Endothelial cell (in vitro differentiated cells): ENCODE measurements at regions not wholly inside any gene's neighbourhood (a gene's known extent, or its start where the extent isn't known, plus 50 kb on each side); places are given as distances from the start of the nearest gene placed in this dataset.

Experiments
- DNase-seq: peaks from one replicate; pipeline ENCODE4 v3.0.0; 2021; ENCODE audit warnings: low spot score
- H3K27ac Mint-ChIP-seq: one replicate; pipeline ENCODE4 v1.8.0; 2021; ENCODE audit warnings: mixed read lengths, inconsistent platforms; ENCODE audit not compliant: unreplicated experiment
- H3K27me3 Mint-ChIP-seq: one replicate; pipeline ENCODE4 v1.8.0; 2021; ENCODE audit warnings: mild to moderate bottlenecking, moderate library complexity, mixed read lengths, inconsistent platforms; ENCODE audit not compliant: unreplicated experiment
- H3K36me3 Mint-ChIP-seq: one replicate; pipeline ENCODE4 v1.8.0; 2021; ENCODE audit warnings: mild to moderate bottlenecking, low read depth, mixed read lengths, inconsistent platforms; ENCODE audit not compliant: unreplicated experiment
- H3K4me1 Mint-ChIP-seq: one replicate; pipeline ENCODE4 v1.8.0; 2021; ENCODE audit warnings: mild to moderate bottlenecking, mixed read lengths, inconsistent platforms; ENCODE audit not compliant: unreplicated experiment
- H3K4me3 Mint-ChIP-seq: one replicate; pipeline ENCODE4 v1.8.0; 2021; ENCODE audit warnings: mild to moderate bottlenecking, mixed read lengths, inconsistent platforms; ENCODE audit not compliant: unreplicated experiment
- H3K9me3 Mint-ChIP-seq: one replicate; pipeline ENCODE4 v1.8.0; 2021; ENCODE audit warnings: mixed read lengths, inconsistent platforms; ENCODE audit not compliant: unreplicated experiment
- CTCF ChIP-seq: fragments of 200-600 bp; sonication (generic); IDR thresholded peaks from one replicate; pipeline ENCODE4 v1.5.0; 2021; ENCODE audit warnings: antibody characterized with exemption; ENCODE audit not compliant: unreplicated experiment

- no peak for DNase-seq
- Mint-ChIP-seq H3K9me3 (peaks cover 13% of the 10 kb centered on the region), H3K27ac (no peak overlapping the region), H3K4me1 (no peaks in the 10 kb centered on the region), H3K36me3 (peaks cover 10% of the 10 kb centered on the region), H3K27me3 (peaks cover 3% of the 10 kb centered on the region), H3K4me3 (no peak overlapping the region)
- TF ChIP-seq CTCF = no peak
Observed at GRCh38 chr5:3237276-3237868, 358.3 kb upstream of the IRX1 start.

DNA sequence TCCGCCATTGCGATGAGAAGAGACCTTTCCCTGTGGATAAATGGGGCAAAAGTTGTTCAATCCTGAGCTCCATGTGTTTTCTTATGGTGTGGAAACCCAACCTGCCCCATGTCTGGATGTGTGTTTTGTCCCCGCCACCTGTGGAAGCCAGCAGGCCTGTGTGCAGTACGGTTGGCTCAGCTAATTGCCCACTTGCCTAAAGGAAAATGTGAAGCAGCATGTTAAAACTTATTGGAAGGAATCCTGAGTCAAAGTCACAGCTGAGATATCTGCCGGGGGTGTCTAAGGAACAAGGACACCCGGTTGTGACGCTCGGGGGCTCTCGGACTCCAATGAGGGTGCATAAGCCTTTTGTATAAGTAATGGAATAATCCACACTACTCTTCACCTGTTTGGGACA lies 361.1 kb upstream of the IRX1 start:
- H3K36me3 Mint-ChIP-seq = peaks cover 10% of the 10 kb centered on the region
- H3K4me3 Mint-ChIP-seq = no peak overlapping the region
- H3K4me1 Mint-ChIP-seq = no peaks in the 10 kb centered on the region
- TF ChIP-seq CTCF = no peak
- H3K27ac Mint-ChIP-seq = no peak overlapping the region
- peaks cover 5% of the 10 kb centered on the region for H3K27me3 Mint-ChIP-seq
- DNase-seq = no peak
- H3K9me3 Mint-ChIP-seq = peaks cover 9% of the 10 kb centered on the region

GRCh38 chr5:3230941-3231340 lies 364.7 kb upstream of the IRX1 start:
- no peak for DNase-seq
- no peak overlapping the region for H3K4me3 Mint-ChIP-seq
- H3K36me3 Mint-ChIP-seq = peaks cover 4% of the 10 kb centered on the region
- no peak for TF ChIP-seq CTCF
- H3K27me3 Mint-ChIP-seq = peaks cover 5% of the 10 kb centered on the region
- H3K9me3 Mint-ChIP-seq = peaks cover 4% of the 10 kb centered on the region
- no peak overlapping the region for H3K27ac Mint-ChIP-seq
- no peaks in the 10 kb centered on the region for H3K4me1 Mint-ChIP-seq

DNA sequence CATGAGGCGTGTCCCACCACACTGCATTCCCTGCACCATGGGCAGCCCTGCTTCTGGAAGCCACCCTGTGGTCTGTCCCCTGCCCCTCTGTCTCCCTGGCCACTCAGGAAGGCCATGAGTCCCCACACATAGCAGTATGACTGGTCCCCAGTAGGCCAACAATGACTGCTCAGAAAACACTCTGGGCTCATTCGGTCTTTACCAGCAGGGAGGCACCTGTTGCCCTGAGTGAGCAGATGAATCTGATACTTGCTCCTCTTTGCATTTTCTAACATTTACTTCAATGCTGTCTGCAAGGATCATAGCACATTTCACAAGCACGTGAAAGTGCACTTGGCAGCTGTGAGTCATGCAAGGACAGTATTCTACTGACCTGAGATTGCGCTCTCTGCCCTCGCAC lies 365.4 kb upstream of the IRX1 start:
- H3K9me3 Mint-ChIP-seq = no peaks in the 10 kb centered on the region
- TF ChIP-seq CTCF = no peak
- no peaks in the 10 kb centered on the region for H3K4me1 Mint-ChIP-seq
- DNase-seq = no peak
- H3K36me3 Mint-ChIP-seq = peaks cover 4% of the 10 kb centered on the region
- no peak overlapping the region for H3K4me3 Mint-ChIP-seq
- H3K27ac Mint-ChIP-seq = no peak overlapping the region
- peaks cover 5% of the 10 kb centered on the region for H3K27me3 Mint-ChIP-seq

- H3K36me3 Mint-ChIP-seq = peaks cover 3% of the 10 kb centered on the region
- H3K4me1 Mint-ChIP-seq = no peaks in the 10 kb centered on the region
- no peak for TF ChIP-seq CTCF
- H3K4me3 Mint-ChIP-seq = no peak overlapping the region
- no peak for DNase-seq
- H3K9me3 Mint-ChIP-seq = no peaks in the 10 kb centered on the region
- H3K27me3 Mint-ChIP-seq = peaks cover 2% of the 10 kb centered on the region
- H3K27ac Mint-ChIP-seq = no peak overlapping the region
Observed at GRCh38 chr5:3226196-3226920, 369.3 kb upstream of the IRX1 start.
